ENCODE measurements at regions not wholly inside any gene's neighbourhood (a gene's known extent, or its start where the extent isn't known, plus 50 kb on each side); places are given as distances from the start of the nearest gene placed in this dataset.

- TF ChIP-seq CTCF (IDR thresholded peaks at IDR 0.05; ENCODE audit: insufficient read depth, low read length, poor library complexity, severe bottlenecking) (no peak), EZH2phosphoT487 (conservative IDR thresholded peaks at IDR 0.05; ENCODE audit: low read length) (no peak)
Observed at GRCh38 chr18:11261486-11261885, 112.1 kb upstream of the PIEZO2 start.

All from SU-DHL-6 (cell line).